ENCODE measurements at regions not wholly inside any gene's neighbourhood (a gene's known extent, or its start where the extent isn't known, plus 50 kb on each side); places are given as distances from the start of the nearest gene placed in this dataset.

DNA sequence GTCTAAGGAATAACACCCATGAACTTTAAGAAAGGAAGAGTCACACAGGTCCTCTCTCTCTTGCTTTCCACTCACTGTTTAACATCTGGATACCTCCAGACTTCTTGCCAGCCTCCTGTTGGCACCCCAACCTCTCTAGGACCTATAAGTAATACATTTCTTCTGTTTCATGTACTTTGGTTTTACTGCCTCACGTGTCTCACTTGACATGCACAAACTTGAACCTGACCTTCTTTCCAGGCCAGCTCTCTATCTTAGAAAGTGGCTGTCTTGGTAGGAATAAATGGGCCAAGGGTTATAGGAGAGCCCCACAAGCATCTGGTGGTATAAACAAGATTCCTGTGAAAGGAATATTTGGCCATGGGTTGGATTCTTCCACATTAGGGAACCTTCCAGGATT, 614.8 kb upstream of the AGA start:
- H2AK9ac ChIP-seq (replicated peaks; ENCODE audit: low read depth, low read length, poor library complexity): no peak overlapping the region
- no peak overlapping the region for H2BK15ac ChIP-seq (ENCODE audit: low read depth, low read length)
- H3K9me1 ChIP-seq (ENCODE audit: insufficient read depth, low read length): no peaks in the 10 kb centered on the region
- no peak overlapping the region for H3K4me3 ChIP-seq (ENCODE audit: insufficient read depth, low read depth, low read length)
- no peaks in the 10 kb centered on the region for H3K4me1 ChIP-seq (ENCODE audit: control insufficient read depth, insufficient read depth, low read length)
- ChIA-PET CTCF (no interaction called here), POLR2A (ENCODE audit: unreplicated experiment) (no interaction called here)
- DNase-seq (no peak), ATAC-seq (ENCODE audit: low read depth) (no peak)
- no peak overlapping the region for H3K14ac ChIP-seq (replicated peaks; ENCODE audit: low read depth, low read length)
- no peaks in the 10 kb centered on the region for H4K20me1 ChIP-seq (ENCODE audit: insufficient read depth, low read length)
- WGBS, 2 experiments (ENCODE audit: extremely low coverage in 2 of 2, insufficient read length in 1 of 2): no CpG with 5 or more reads among the region's 1 CpG
- dilution Hi-C loops (cut with HindIII; ENCODE audit: low sequenced_read_pairs, unreplicated experiment) (no loop called here), intact Hi-C loops (cut with micrococcal nuclease) (no loop called here), in situ Hi-C loops (cut with MboI; ENCODE audit: low sequenced_read_pairs) (no loop called here)
- H2BK20ac ChIP-seq (ENCODE audit: low read depth, low read length): no peak overlapping the region
- no peak overlapping the region for H3K27ac ChIP-seq (ENCODE audit: insufficient read depth, low read length)
- no peak overlapping the region for H3K4ac ChIP-seq (ENCODE audit: low read depth, low read length)
- H3K56ac ChIP-seq (ENCODE audit: extremely low read depth, insufficient read depth, low read length): no peak overlapping the region
- H3K9ac ChIP-seq (ENCODE audit: low read depth, low read length): no peak overlapping the region
- no peak overlapping the region for H3K18ac ChIP-seq (ENCODE audit: low read depth, low read length)
- no peak overlapping the region for H3K4me2 ChIP-seq (ENCODE audit: low read depth, low read length)
- H3K79me1 ChIP-seq (ENCODE audit: low read depth in 1 of 2, low read length in 2 of 2): no peaks in the 10 kb centered on the region
- H3K9me3 ChIP-seq (ENCODE audit: control insufficient read depth, insufficient read depth, low read length): no peaks in the 10 kb centered on the region
- no peak overlapping the region for H4K91ac ChIP-seq (ENCODE audit: insufficient read depth, low read depth, low read length)
- no peak overlapping the region for H2AK5ac ChIP-seq (ENCODE audit: low read depth, low read length)
- TF ChIP-seq POLR2A (IDR thresholded peaks at IDR 0.05; ENCODE audit: low read depth, low read length): no peak
- no peak for TF ChIP-seq MAZ (IDR thresholded peaks at IDR 0.05; ENCODE audit: borderline replicate concordance, low read depth, low read length)
- TF ChIP-seq MXI1 (IDR thresholded peaks at IDR 0.05; ENCODE audit: borderline replicate concordance, low read depth, low read length): no peak
- no peak for TF ChIP-seq FOS (IDR thresholded peaks at IDR 0.05; ENCODE audit: low read depth, low read length)
- no peak for TF ChIP-seq BHLHE40 (IDR thresholded peaks at IDR 0.05; ENCODE audit: low read depth, low read length)
- TF ChIP-seq RFX5 (IDR thresholded peaks at IDR 0.05; ENCODE audit: low read depth, low read length): no peak
- no peak for TF ChIP-seq CHD1 (IDR thresholded peaks at IDR 0.05; ENCODE audit: low read depth, low read length)
- no peak for TF ChIP-seq MAFK (IDR thresholded peaks at IDR 0.05; ENCODE audit: low read depth, low read length)
- no peak for TF ChIP-seq NFE2L2 (IDR thresholded peaks at IDR 0.05; ENCODE audit: low read depth, low read length)
- TF ChIP-seq SMC3 (IDR thresholded peaks at IDR 0.05; ENCODE audit: low read depth, low read length): no peak
- TF ChIP-seq, protein P1, sequence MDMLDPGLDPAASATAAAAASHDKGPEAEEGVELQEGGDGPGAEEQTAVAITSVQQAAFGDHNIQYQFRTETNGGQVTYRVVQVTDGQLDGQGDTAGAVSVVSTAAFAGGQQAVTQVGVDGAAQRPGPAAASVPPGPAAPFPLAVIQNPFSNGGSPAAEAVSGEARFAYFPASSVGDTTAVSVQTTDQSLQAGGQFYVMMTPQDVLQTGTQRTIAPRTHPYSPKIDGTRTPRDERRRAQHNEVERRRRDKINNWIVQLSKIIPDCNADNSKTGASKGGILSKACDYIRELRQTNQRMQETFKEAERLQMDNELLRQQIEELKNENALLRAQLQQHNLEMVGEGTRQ (IDR thresholded peaks at IDR 0.05; ENCODE audit: low read depth, low read length): no peak
- no peak for TF ChIP-seq RAD21 (IDR thresholded peaks at IDR 0.05; ENCODE audit: low read length)
- TF ChIP-seq, protein P2, sequence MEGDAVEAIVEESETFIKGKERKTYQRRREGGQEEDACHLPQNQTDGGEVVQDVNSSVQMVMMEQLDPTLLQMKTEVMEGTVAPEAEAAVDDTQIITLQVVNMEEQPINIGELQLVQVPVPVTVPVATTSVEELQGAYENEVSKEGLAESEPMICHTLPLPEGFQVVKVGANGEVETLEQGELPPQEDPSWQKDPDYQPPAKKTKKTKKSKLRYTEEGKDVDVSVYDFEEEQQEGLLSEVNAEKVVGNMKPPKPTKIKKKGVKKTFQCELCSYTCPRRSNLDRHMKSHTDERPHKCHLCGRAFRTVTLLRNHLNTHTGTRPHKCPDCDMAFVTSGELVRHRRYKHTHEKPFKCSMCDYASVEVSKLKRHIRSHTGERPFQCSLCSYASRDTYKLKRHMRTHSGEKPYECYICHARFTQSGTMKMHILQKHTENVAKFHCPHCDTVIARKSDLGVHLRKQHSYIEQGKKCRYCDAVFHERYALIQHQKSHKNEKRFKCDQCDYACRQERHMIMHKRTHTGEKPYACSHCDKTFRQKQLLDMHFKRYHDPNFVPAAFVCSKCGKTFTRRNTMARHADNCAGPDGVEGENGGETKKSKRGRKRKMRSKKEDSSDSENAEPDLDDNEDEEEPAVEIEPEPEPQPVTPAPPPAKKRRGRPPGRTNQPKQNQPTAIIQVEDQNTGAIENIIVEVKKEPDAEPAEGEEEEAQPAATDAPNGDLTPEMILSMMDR (conservative IDR thresholded peaks at IDR 0.05; ENCODE audit: low read depth, low read length): no peak
- no peak for TF ChIP-seq RCOR1 (IDR thresholded peaks at IDR 0.05; ENCODE audit: insufficient replicate concordance, low read length)
- TF ChIP-seq, protein P3, sequence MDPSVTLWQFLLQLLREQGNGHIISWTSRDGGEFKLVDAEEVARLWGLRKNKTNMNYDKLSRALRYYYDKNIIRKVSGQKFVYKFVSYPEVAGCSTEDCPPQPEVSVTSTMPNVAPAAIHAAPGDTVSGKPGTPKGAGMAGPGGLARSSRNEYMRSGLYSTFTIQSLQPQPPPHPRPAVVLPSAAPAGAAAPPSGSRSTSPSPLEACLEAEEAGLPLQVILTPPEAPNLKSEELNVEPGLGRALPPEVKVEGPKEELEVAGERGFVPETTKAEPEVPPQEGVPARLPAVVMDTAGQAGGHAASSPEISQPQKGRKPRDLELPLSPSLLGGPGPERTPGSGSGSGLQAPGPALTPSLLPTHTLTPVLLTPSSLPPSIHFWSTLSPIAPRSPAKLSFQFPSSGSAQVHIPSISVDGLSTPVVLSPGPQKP (IDR thresholded peaks at IDR 0.05; ENCODE audit: borderline replicate concordance, low read depth, low read length): no peak
- no peak for TF ChIP-seq CEBPB (IDR thresholded peaks at IDR 0.05; ENCODE audit: low read depth, low read length)
- no peak overlapping the region for H4K8ac ChIP-seq (ENCODE audit: low read depth in 2 of 2, low read length in 2 of 2)
- no peaks in the 10 kb centered on the region for H3K36me3 ChIP-seq (ENCODE audit: control insufficient read depth, insufficient read depth, low read length)
- H2BK5ac ChIP-seq (ENCODE audit: low read depth, low read length, poor library complexity, severe bottlenecking): no peak overlapping the region
- no peaks in the 10 kb centered on the region for H3K27me3 ChIP-seq (ENCODE audit: control insufficient read depth, insufficient read depth, low read length)
- BruUV-seq (replicated peaks): no TSS peak
- no peak overlapping the region for H4K5ac ChIP-seq (ENCODE audit: low read depth, low read length)
- H2AFZ ChIP-seq (replicated peaks; ENCODE audit: low read length, poor library complexity): no peak overlapping the region
- no peak overlapping the region for H3K23ac ChIP-seq (ENCODE audit: low read depth, low read length)
- no peak overlapping the region for H2BK120ac ChIP-seq (ENCODE audit: low read depth, low read length)

Data from IMR-90 (cell line).